Left renal cortex interstitium (tissue), 4 donors: ENCODE measurements at regions not wholly inside any gene's neighbourhood (a gene's known extent, or its start where the extent isn't known, plus 50 kb on each side); places are given as distances from the start of the nearest gene placed in this dataset.

Experiments
- DNase-seq, 4 donors: peaks; one replicate each; pipeline ENCODE4 v3.0.0-alpha.2; 2013; ENCODE audit warnings: low read depth in 4 of 4, low spot score in 2 of 4, missing footprints in 1 of 4

GRCh38 chr9:80376180-80376579 is 804.4 kb downstream of the TLE4 start:
- DNase-seq: no peak

GRCh38 chr9:80375477-80375876 is 803.7 kb downstream of the TLE4 start:
- DNase-seq: no peak

DNA sequence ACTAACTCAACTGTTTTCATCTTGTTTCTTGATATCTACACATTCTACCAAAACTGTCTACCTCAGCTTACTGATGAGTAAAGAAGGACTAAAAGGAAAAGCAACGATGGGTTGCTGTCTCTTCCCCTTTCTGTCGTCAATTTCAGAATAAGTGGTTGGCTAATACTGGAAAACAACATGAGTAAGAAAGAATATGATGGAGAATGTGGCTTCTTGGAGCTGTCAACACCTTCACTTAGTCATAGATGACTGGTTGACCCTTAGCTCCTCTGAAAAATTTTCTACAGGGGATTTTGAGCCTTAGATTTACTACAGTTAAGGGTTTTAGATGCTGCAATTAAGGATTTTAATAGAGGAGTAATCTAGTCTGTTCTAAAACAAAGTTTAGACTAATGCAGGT is 797.9 kb downstream of the TLE4 start:
- no peak for DNase-seq

- no peak for DNase-seq
Observed at GRCh38 chr9:80366626-80367025, 794.9 kb downstream of the TLE4 start.

DNA sequence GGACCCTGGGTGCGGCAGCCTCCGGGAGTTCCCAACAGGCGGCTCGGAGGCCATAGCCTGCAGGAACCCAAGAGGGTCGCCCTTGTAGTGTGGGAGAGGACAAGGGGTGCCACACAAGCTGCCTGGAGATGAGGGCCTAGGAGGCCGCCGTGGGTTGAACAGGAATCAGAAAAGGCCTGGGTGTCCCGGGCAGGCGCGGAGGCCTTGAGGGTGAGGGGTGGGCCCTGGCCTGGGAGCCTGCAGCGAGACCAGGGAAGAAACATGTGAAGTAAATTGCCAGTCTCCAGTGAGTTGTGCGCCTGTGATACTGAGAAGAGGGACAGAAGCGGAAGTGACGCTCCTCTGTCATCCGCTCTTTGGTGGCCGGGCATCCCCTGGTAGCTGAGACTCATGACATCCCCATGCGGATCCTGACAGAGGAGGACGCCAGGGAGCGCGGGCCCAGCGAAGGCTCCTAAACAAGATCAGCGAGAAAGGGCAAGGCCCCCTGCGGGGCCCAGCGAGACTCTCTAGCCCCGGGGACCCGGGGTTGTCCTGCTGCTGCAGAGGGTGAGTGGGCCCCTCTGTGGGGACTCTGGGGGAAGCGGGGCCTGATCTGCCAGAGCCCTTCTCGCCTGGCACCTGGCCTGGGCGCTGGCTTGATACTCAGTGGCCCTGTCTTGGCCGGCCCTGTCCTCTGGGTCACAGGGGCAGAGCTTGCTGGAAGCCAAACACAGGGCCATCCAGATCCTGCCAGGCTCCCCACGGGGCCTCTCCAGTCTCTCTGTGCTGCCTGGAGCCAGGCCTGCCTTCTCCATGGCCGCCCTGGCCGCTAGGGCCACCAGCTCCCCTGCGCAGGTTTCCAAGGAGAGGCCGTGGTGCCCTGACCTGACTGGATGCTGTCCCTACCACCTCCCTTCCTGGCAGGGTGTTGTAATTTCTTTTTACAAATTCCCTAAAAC is 788.4 kb downstream of the TLE4 start:
- DNase-seq: no peak

GRCh38 chr9:80359291-80359690 is 787.5 kb downstream of the TLE4 start:
- DNase-seq: no peak

DNA sequence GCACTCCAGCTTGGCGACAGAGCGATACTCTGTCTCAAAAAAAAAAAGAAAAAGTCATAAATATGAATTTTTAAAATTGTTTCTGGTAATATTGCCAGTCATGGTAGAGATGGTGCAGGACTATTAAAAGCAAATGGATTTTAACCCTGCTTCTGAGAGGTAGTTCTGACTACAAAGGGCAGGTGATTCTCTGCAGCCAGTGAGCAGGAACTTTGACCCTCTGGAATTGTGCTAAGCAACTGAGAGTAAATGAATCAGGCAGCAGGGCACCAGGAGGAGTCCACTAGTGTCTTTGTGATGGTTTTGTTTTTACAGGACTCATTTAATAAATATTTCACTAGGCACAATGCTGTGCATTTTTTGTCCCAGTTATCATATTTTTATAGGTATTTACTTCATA is 781.2 kb downstream of the TLE4 start:
- no peak for DNase-seq

DNA sequence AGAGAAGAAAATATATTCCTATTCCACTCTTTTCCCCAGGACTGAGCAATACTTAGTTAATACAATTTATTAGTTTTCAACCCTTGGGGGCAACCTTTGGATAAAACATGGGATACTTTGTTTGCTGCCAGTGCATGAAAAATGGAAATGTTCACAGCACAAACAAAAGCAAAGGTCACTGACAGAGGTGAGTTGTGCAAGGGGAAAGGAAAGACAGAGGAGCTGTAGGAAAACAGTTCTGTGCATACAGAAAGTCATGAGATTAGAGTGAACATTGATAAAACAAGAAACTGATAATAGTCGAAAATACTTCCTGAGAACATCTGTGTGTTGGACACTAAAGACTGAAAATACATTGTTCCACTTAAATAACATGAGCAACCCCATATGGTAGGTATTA is 779.8 kb downstream of the TLE4 start:
- DNase-seq: no peak

GRCh38 chr9:80326105-80326504 is 754.3 kb downstream of the TLE4 start:
- DNase-seq: no peak

- DNase-seq: no peak
Observed at GRCh38 chr9:80320916-80321315, 749.2 kb downstream of the TLE4 start.

- no peak for DNase-seq
Observed at GRCh38 chr9:80320480-80320879, 748.7 kb downstream of the TLE4 start.

DNA sequence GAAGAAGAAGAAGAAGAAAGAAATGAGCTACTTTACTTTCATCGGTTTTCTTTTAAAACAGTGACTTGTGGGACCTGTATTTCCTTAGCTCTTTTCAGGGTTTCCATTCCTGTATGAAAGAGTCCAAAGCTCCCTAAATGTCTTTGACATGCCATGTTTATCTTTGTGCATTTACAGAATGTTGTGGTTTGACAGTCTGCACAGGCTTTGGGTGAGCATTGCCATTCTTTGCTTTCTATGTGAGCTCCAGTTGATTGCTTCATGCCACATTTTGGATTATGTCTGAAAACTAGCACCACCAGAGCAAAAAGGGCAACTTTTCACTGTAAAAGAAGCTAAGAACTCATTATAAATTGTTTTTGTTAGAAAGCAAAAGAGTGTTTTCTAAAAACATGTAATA is 733.4 kb downstream of the TLE4 start:
- DNase-seq: no peak

GRCh38 chr9:80294955-80295354 is 723.2 kb downstream of the TLE4 start:
- DNase-seq: no peak

GRCh38 chr9:80294318-80294717 is 722.6 kb downstream of the TLE4 start:
- no peak for DNase-seq

DNA sequence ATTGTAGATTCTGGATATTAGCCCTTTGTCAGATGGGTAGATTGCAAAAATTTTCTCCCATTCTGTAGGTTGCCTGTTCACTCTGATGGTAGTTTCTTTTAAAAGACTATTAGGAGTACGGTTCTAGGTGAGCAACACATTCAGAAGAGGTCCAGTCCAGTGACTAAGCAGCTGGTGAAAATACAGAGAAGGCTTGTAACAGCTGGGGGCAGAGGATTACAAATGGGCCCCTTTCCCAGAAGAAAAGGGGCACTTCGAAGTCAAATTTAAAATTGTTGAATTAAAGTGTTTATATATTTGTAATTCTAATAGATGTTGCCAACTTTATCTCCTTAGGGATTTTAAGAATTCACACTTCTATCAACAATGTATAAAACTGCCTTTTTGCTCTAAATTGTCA is 720.5 kb downstream of the TLE4 start:
- DNase-seq: no peak

GRCh38 chr9:80285326-80285725 is 713.6 kb downstream of the TLE4 start:
- DNase-seq: peak in 1 of 4 donors; percentile 12

- no peak for DNase-seq
Observed at GRCh38 chr9:80282766-80283165, 711.0 kb downstream of the TLE4 start.

GRCh38 chr9:80259079-80259478 is 687.3 kb downstream of the TLE4 start:
- DNase-seq: no peak

DNA sequence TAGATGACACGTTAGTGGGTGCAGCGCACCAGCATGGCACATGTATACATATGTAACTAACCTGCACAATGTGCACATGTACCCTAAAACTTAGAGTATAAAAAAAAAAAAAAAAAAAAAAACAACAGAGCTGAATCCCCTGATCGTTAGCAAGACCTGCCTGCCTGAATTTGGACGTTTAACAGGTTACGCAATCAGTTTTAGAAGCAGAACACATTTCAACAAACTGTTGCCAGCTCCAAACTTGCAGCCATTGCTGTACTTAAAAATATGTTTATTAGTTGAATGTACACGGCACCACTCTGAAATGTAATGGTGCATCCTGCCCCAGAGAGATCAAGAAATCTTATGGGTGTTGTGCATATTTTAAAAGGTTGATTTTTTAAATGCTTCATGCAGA is 680.0 kb downstream of the TLE4 start:
- DNase-seq: no peak

GRCh38 chr9:80242022-80242421 is 670.3 kb downstream of the TLE4 start:
- DNase-seq: no peak

DNA sequence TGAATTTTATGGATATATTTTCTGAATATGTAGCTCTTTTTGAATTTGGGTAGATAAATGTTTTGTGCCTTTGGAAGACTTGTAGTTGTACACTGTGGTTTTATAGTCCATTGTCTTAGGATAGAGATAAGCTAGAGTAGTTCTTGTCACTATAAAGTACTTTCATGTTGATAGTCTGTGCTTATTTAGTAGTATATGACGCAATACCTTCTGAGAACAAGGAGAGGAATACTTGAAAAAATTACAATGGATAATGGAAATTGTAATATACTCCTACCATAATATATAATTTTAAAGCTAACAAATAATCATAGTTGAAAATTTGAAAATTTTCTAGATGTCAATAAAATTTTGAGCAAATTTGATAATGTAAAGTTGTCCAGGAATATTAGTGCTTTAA is 664.0 kb downstream of the TLE4 start:
- no peak for DNase-seq

DNA sequence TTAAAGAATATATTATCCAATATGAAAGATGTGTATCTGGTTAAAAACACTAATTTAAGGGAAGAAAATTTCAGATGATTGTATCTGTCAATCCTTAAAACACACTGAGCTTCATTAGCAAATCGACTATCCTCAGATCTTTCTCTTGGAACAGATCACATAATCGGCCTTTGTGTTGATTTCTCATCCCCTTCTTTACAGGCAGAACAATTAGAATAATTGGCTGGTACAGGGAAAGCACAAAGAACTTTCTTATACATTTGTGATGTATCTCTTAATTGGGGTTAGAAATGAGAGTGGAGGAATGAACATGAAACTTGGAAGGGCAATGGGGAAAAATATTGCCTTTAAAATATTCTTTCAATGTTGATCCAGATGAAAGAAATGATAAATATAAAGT is 662.1 kb downstream of the TLE4 start:
- no peak for DNase-seq
